Sigmoid colon (tissue), 4 donors: ENCODE measurements at regions not wholly inside any gene's neighbourhood (a gene's known extent, or its start where the extent isn't known, plus 50 kb on each side); places are given as distances from the start of the nearest gene placed in this dataset.

Source experiments
- CTCF ChIP-seq, 4 experiments: fragments of 450-650 bp in 3 of 4; fragments of 200-600 bp in 1 of 4; IDR thresholded peaks; one replicate each; pipeline ENCODE4 v1.5.1; 2016 to 2019; ENCODE audit warnings: antibody characterized with exemption in 4 of 4, mild to moderate bottlenecking in 3 of 4, moderate library complexity in 2 of 4
- POLR2AphosphoS5 ChIP-seq, 4 donors: sonication (generic); formaldehyde crosslinking; IDR thresholded peaks; one replicate each; pipeline ENCODE4 v1.6.1; 2017; ENCODE audit warnings: antibody characterized with exemption in 4 of 4

- TF ChIP-seq CTCF (IDR thresholded peaks at IDR 0.05) (no peak), POLR2AphosphoS5 (IDR thresholded peaks at IDR 0.05) (no peak)
Measured at GRCh38 chr15:97703400-97703799, 257.1 kb upstream of the ARRDC4 start.
